ENCODE measurements at regions not wholly inside any gene's neighbourhood (a gene's known extent, or its start where the extent isn't known, plus 50 kb on each side); places are given as distances from the start of the nearest gene placed in this dataset.

DNA sequence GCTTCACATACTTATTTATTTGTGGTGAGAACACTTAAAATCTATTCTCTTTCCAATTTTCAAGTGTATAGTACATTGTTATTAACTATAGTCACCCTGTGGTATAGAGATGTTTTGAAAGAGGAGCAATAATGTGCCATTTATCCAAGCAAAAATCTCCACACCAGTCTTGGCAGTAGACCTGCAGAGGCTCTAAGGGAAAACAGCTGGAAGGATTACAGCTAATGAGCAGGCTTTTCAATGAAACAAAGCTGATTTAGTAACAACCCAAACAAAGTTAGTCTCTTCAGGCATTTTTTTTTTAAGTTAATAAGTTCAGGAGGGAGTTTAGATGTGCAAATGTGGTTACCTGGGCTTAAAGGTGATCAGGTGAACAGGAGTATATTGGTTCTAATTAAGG, 101.9 kb downstream of the EVX1 start:
- Mint-ChIP-seq H3K4me3 (no peak overlapping the region), H3K27ac (ENCODE audit: unreplicated experiment) (no peak overlapping the region), H3K27me3 (ENCODE audit: low read depth) (peaks cover 8% of the 10 kb centered on the region), H3K9me3 (no peaks in the 10 kb centered on the region), H3K36me3 (ENCODE audit: low read depth) (no peaks in the 10 kb centered on the region), H3K4me1 (no peaks in the 10 kb centered on the region)
- DNase-seq (ENCODE audit: low read depth, low spot score): no peak
- TF ChIP-seq, protein P1, sequence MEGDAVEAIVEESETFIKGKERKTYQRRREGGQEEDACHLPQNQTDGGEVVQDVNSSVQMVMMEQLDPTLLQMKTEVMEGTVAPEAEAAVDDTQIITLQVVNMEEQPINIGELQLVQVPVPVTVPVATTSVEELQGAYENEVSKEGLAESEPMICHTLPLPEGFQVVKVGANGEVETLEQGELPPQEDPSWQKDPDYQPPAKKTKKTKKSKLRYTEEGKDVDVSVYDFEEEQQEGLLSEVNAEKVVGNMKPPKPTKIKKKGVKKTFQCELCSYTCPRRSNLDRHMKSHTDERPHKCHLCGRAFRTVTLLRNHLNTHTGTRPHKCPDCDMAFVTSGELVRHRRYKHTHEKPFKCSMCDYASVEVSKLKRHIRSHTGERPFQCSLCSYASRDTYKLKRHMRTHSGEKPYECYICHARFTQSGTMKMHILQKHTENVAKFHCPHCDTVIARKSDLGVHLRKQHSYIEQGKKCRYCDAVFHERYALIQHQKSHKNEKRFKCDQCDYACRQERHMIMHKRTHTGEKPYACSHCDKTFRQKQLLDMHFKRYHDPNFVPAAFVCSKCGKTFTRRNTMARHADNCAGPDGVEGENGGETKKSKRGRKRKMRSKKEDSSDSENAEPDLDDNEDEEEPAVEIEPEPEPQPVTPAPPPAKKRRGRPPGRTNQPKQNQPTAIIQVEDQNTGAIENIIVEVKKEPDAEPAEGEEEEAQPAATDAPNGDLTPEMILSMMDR (conservative IDR thresholded peaks at IDR 0.05): no peak

DNA sequence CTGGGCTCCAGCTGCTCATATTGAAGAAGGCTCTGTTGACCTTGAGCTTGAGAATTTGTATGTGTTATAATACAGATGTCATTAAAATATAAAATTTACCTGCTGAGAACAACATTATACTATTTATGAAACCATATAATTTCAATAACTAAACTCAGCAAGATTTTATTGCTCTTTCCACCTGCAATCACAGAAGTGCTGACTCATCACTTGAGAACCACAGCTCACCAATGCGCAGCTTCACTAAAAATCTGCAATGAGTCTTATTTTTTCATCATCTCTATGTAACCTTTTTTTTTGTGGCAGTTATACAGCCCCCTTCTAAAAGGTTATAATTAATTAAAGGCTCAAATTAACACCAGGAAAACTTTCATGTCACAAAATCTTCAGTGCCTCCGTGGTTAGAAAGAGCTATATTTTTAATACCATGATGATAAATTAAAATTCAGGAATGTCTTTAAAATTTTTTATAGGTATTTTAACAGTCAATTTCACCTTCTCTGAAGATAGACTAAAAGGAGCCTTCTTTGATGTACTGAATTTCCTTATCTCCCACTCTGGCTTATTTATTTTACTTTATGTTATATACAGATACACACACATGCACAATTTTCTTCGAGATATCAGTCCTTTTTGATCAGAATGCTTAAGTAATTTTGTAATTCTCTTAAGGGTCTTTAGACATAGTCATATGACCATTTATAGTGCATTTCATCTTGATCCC, 102.7 kb downstream of the EVX1 start:
- Mint-ChIP-seq H3K27ac (ENCODE audit: unreplicated experiment) (no peak overlapping the region), H3K4me1 (no peaks in the 10 kb centered on the region), H3K9me3 (no peaks in the 10 kb centered on the region), H3K36me3 (ENCODE audit: low read depth) (no peaks in the 10 kb centered on the region), H3K4me3 (no peak overlapping the region), H3K27me3 (ENCODE audit: low read depth) (peaks cover 8% of the 10 kb centered on the region)
- no peak for DNase-seq (ENCODE audit: low read depth, low spot score)
- TF ChIP-seq, protein P1 (conservative IDR thresholded peaks at IDR 0.05): no peak

DNA sequence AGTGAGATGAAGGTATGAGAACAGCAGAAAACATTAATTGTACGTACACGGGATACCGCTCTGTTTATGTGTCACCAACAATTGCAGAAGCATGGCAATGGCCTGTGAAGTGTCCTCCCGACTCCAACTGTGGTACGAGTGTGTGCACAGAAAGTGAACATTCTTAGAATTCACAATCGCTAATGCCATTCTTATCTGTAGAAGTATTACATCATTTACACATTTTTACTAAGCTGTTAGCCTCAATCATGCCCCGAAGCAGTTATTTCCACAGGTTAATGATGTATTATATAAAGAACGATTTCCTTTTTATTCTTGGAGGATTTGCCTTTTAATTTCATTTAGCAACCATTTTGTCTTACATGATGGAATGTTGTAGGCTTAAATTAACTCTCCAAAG, 103.4 kb downstream of the EVX1 start:
- TF ChIP-seq, protein P1 (conservative IDR thresholded peaks at IDR 0.05): no peak
- Mint-ChIP-seq H3K4me3 (no peak overlapping the region), H3K36me3 (ENCODE audit: low read depth) (no peaks in the 10 kb centered on the region), H3K9me3 (no peaks in the 10 kb centered on the region), H3K4me1 (no peaks in the 10 kb centered on the region), H3K27ac (ENCODE audit: unreplicated experiment) (no peak overlapping the region), H3K27me3 (ENCODE audit: low read depth) (peaks cover 8% of the 10 kb centered on the region)
- DNase-seq (ENCODE audit: low read depth, low spot score): no peak

DNA sequence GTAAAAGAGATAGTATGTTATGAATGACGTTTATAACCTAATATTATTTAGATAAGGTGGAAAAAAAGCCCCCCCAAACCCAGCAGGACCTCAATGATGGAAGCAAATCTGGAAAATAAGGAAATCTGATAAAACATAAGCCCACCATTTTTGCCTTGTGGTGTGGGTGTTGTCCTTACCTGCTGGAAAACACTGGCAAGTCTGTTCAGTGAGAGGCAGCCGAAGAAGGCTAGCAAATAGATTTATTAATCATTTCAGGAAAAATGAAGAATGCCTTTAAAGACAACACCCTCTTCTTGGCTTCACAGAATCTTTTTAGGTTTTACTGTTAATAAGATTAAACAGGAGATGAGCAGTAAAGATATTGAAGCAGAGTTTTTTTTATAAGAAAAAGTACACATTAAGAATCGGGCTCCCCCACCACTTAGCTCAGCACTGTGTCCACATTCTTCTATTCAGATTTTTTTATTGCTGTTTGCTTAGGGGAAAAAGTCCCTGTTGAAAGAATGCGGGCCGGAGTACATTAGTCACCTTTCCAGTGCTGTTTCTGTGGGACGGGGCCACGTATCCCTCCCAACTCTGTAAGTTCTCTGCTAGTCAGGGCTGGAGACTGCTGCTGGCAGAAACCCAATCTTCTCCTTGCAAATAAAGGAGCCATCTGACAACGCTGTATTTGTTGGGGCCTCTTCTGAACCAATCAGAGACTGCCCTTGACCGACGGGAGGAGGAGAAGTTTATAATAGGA, 104.1 kb downstream of the EVX1 start:
- DNase-seq (ENCODE audit: low read depth, low spot score): no peak

DNA sequence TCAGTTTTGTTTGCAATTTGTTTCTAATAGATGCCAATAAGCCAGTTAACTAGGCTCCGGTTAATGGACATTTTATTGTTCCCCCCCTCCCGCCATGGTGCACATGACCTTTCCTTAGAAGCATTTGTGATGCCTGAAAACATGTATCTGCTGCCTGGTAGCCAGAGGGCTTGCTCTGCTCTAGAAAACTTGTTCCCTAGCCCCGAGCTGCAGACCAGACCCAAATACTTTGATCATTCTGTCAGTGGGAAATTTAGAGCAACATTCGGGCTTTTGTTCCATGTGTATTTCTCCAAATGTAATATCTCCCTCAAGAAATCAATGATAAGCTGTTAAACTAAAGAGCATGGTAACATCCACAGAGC, 104.7 kb downstream of the EVX1 start:
- H3K36me3 Mint-ChIP-seq (ENCODE audit: low read depth): no peaks in the 10 kb centered on the region
- no peak for DNase-seq (ENCODE audit: low read depth, low spot score)
- TF ChIP-seq, protein P1 (conservative IDR thresholded peaks at IDR 0.05): no peak
- H3K9me3 Mint-ChIP-seq: no peaks in the 10 kb centered on the region
- no peaks in the 10 kb centered on the region for H3K4me1 Mint-ChIP-seq
- no peak overlapping the region for H3K27ac Mint-ChIP-seq (ENCODE audit: unreplicated experiment)
- H3K4me3 Mint-ChIP-seq: no peak overlapping the region
- peaks cover 10% of the 10 kb centered on the region for H3K27me3 Mint-ChIP-seq (ENCODE audit: low read depth)

More for the DNA sequence above, 104.1 kb downstream of the EVX1 start:
- H3K27me3 Mint-ChIP-seq (ENCODE audit: low read depth): peaks cover 8% of the 10 kb centered on the region
- TF ChIP-seq, protein P1 (conservative IDR thresholded peaks at IDR 0.05): no peak
- no peaks in the 10 kb centered on the region for H3K4me1 Mint-ChIP-seq
- no peaks in the 10 kb centered on the region for H3K9me3 Mint-ChIP-seq
- H3K27ac Mint-ChIP-seq (ENCODE audit: unreplicated experiment): no peak overlapping the region
- H3K4me3 Mint-ChIP-seq: no peak overlapping the region
- no peaks in the 10 kb centered on the region for H3K36me3 Mint-ChIP-seq (ENCODE audit: low read depth)

Data from neural crest cell (in vitro differentiated cells).